Thymus (tissue), 11 donors: ENCODE measurements at regions not wholly inside any gene's neighbourhood (a gene's known extent, or its start where the extent isn't known, plus 50 kb on each side); places are given as distances from the start of the nearest gene placed in this dataset.
"Not testable (repeated sequence)": the region's sequence is repeated elsewhere in the genome, so short reads cannot be mapped to it uniquely, and the experiment has no call there.

Experiments used
- DNase-seq, 9 donors: peaks; one replicate each; pipeline ENCODE4 v3.0.0-alpha.2; 2013; ENCODE audit warnings: low spot score in 9 of 9, low read depth in 6 of 9, missing footprints in 1 of 9
- H3K27ac ChIP-seq, 2 donors: one replicate each; pipeline ENCODE4 v1.5.1; 2013; ENCODE audit warnings: control low read depth in 1 of 2, low read depth in 1 of 2, low read length in 1 of 2, mild to moderate bottlenecking in 1 of 2, moderate library complexity in 1 of 2
- H3K27me3 ChIP-seq, 2 donors: one replicate each; pipeline ENCODE4 v1.5.1; 2013; ENCODE audit warnings: low read length in 1 of 2; ENCODE audit not compliant: control insufficient read depth in 2 of 2, insufficient read depth in 1 of 2
- H3K36me3 ChIP-seq, 2 donors: one replicate each; pipeline ENCODE4 v1.5.1; 2013; ENCODE audit warnings: low read length in 1 of 2, mild to moderate bottlenecking in 1 of 2, moderate library complexity in 1 of 2; ENCODE audit not compliant: control insufficient read depth in 2 of 2, insufficient read depth in 2 of 2
- H3K4me1 ChIP-seq, 2 donors: one replicate each; pipeline ENCODE4 v1.5.1; 2013; ENCODE audit warnings: low read length in 2 of 2; ENCODE audit not compliant: control insufficient read depth in 2 of 2, insufficient read depth in 2 of 2
- H3K4me3 ChIP-seq, 2 donors: one replicate each; pipeline ENCODE4 v1.5.1; 2013; ENCODE audit warnings: low read length in 2 of 2, control low read depth in 1 of 2, mild to moderate bottlenecking in 1 of 2
- H3K9me3 ChIP-seq, 2 donors: one replicate each; pipeline ENCODE4 v1.5.1; 2013; ENCODE audit warnings: low read length in 1 of 2, mild to moderate bottlenecking in 1 of 2; ENCODE audit not compliant: control insufficient read depth in 2 of 2, insufficient read depth in 1 of 2
- WGBS: extraction: QIAGEN DNeasy Blood & Tissue Kit; methylation state at CpG from one replicate; pipeline ENCODE4 v1.1.7; 2013; 5-methylcytosine and 5-hydroxymethylcytosine counted together
- donor health status: healthy.

GRCh38 chr6:57799703-57800479 is 482.5 kb downstream of the PRIM2 start:
- not testable (repeated sequence) for H3K4me3 ChIP-seq, H3K36me3 ChIP-seq, H3K27ac ChIP-seq, H3K4me1 ChIP-seq, H3K9me3 ChIP-seq
- 5% methylated on average over 38 of the region's 38 CpGs for WGBS
- peak in 1 of 9 donors; percentile 2 for DNase-seq
- H3K27me3 ChIP-seq, result peaks cover 2 to 12% of the 10 kb centered on the region in 2 donors

- not testable (repeated sequence) for H3K36me3 ChIP-seq, DNase-seq, H3K27ac ChIP-seq, H3K4me3 ChIP-seq, H3K9me3 ChIP-seq, H3K4me1 ChIP-seq
- WGBS, result 10% methylated on average over 21 of the region's 21 CpGs
- H3K27me3 ChIP-seq, result peaks cover 2 to 22% of the 10 kb centered on the region in 2 donors
Observed at GRCh38 chr6:57808581-57808980, 491.2 kb downstream of the PRIM2 start.

- H3K9me3 ChIP-seq, H3K4me3 ChIP-seq, H3K36me3 ChIP-seq, H3K27ac ChIP-seq, H3K4me1 ChIP-seq, DNase-seq: not testable (repeated sequence)
- 20% methylated on average over 12 of the region's 12 CpGs for WGBS
- H3K27me3 ChIP-seq, result peaks cover 2 to 24% of the 10 kb centered on the region in 2 donors
Observed at GRCh38 chr6:57809454-57809853, 492.0 kb downstream of the PRIM2 start.

- DNase-seq, H3K36me3 ChIP-seq, H3K27ac ChIP-seq, H3K4me1 ChIP-seq, H3K4me3 ChIP-seq, H3K9me3 ChIP-seq: not testable (repeated sequence)
- 10% methylated on average over 28 of the region's 28 CpGs for WGBS
- peaks cover under 1 to 21% of the 10 kb centered on the region in 2 donors for H3K27me3 ChIP-seq
Observed at GRCh38 chr6:57813271-57814075, 496.0 kb downstream of the PRIM2 start.

GRCh38 chr6:57815826-57816225 is 498.4 kb downstream of the PRIM2 start:
- H3K4me1 ChIP-seq, H3K27ac ChIP-seq, H3K36me3 ChIP-seq, H3K9me3 ChIP-seq, DNase-seq, H3K4me3 ChIP-seq: not testable (repeated sequence)
- WGBS, result 21% methylated on average over 10 of the region's 10 CpGs
- peaks cover 0 to 11% of the 10 kb centered on the region in 2 donors for H3K27me3 ChIP-seq

- not testable (repeated sequence) for H3K27ac ChIP-seq, H3K27me3 ChIP-seq, H3K36me3 ChIP-seq, H3K4me1 ChIP-seq, H3K4me3 ChIP-seq, H3K9me3 ChIP-seq, DNase-seq
- WGBS, result 5% methylated on average over 8 of the region's 21 CpGs
Observed at GRCh38 chr6:57821325-57821724, 503.9 kb downstream of the PRIM2 start.

GRCh38 chr6:57822448-57822847 is 505.0 kb downstream of the PRIM2 start:
- not testable (repeated sequence) for H3K4me1 ChIP-seq, H3K9me3 ChIP-seq, H3K36me3 ChIP-seq, H3K27me3 ChIP-seq, DNase-seq, H3K4me3 ChIP-seq, H3K27ac ChIP-seq
- 10% methylated on average over 19 of the region's 19 CpGs for WGBS

- no peak for DNase-seq
- WGBS, result 20% methylated on average over 27 of the region's 27 CpGs
- no peaks in the 10 kb centered on the region for H3K9me3 ChIP-seq
- H3K36me3 ChIP-seq, result no peaks in the 10 kb centered on the region
- H3K4me3 ChIP-seq, result no peak overlapping the region
- H3K27me3 ChIP-seq, result peaks cover 5 to 9% of the 10 kb centered on the region in 2 donors
- H3K4me1 ChIP-seq, result no peaks in the 10 kb centered on the region
- no peak overlapping the region for H3K27ac ChIP-seq
Observed at GRCh38 chr6:57822896-57823358, 505.5 kb downstream of the PRIM2 start.

GRCh38 chr6:57837622-57838209 is 520.3 kb downstream of the PRIM2 start:
- 81% methylated on average over 9 of the region's 9 CpGs for whole genome bisulfite sequencing
- not testable (repeated sequence) for H3K4me3 ChIP-seq

More at GRCh38 chr6:57837622-57838209, 520.3 kb downstream of the PRIM2 start:
- H3K27ac ChIP-seq, H3K27me3 ChIP-seq, H3K4me1 ChIP-seq, DNase-seq, H3K9me3 ChIP-seq, H3K36me3 ChIP-seq: not testable (repeated sequence)
